Endothelial cell of umbilical vein (primary cell): ENCODE measurements at regions not wholly inside any gene's neighbourhood (a gene's known extent, or its start where the extent isn't known, plus 50 kb on each side); places are given as distances from the start of the nearest gene placed in this dataset.

Source experiments
- BruUV-seq: library from RNA; stranded (reverse); fragments of 400-500 nt; replicated peaks from 2 replicates; lab custom pipeline; 2021; lab: Mats Ljungman, UMichigan
- CTCF ChIA-PET: fragments of 300-600, 350-600 bp; sonication (Branson Sonifier 250); formaldehyde crosslinking; loops from one replicate; lab custom pipeline; 2021; ENCODE audit warnings: antibody characterized with exemption, inconsistent platforms; lab: Charles Lee
- POLR2A ChIA-PET: fragments of 300-600, 350-600 bp; sonication (Branson Sonifier 250); formaldehyde crosslinking; loops from one replicate; lab custom pipeline; 2021; ENCODE audit warnings: antibody characterized with exemption, inconsistent platforms; lab: Charles Lee
- DNase-seq: peaks from one replicate; pipeline ENCODE4 v3.0.0-alpha.2; 2011; ENCODE audit warnings: low read depth, low spot score
- FAIRE-seq: peaks from 2 replicates; lab custom pipeline; 2011; peaks lifted over from hg19 to GRCh38; lab: Jason Lieb, UNC
- H2AFZ ChIP-seq: 2 replicates; pipeline ENCODE4 v1.6.0; 2012; ENCODE audit warnings: low read depth, low read length, control low read depth, inconsistent platforms
- H3K27ac ChIP-seq: 2 replicates; pipeline ENCODE4 v1.5.1; 2011; ENCODE audit warnings: low read depth, mild to moderate bottlenecking, control low read depth, low read length, moderate library complexity; ENCODE audit not compliant: insufficient read depth
- H3K27me3 ChIP-seq, 2 experiments: 2 replicates each; pipeline versions ENCODE4 v1.6.0 to v1.6.1; 2011; ENCODE audit warnings: low read length in 2 of 2, mixed read lengths in 1 of 2; ENCODE audit not compliant: control insufficient read depth in 2 of 2, insufficient read depth in 2 of 2
- H3K36me3 ChIP-seq, 2 experiments: 2 replicates in 1 of 2; 3 replicates in 1 of 2; pipeline ENCODE4 v1.5.1; 2011; ENCODE audit warnings: low read length in 2 of 2, mild to moderate bottlenecking in 1 of 2, moderate library complexity in 1 of 2; ENCODE audit not compliant: control insufficient read depth in 2 of 2, insufficient read depth in 2 of 2; ENCODE audit errors: extremely low read depth in 1 of 2
- H3K4me1 ChIP-seq: 3 replicates; pipeline ENCODE4 v1.5.1; 2011; ENCODE audit warnings: mild to moderate bottlenecking, low read length; ENCODE audit not compliant: control insufficient read depth, insufficient read depth; ENCODE audit errors: extremely low read depth
- H3K4me2 ChIP-seq: 2 replicates; pipeline ENCODE4 v1.6.1; 2011; ENCODE audit warnings: low read length, control low read depth, mixed read lengths; ENCODE audit not compliant: insufficient read depth
- H3K4me3 ChIP-seq, 3 experiments: fragments of 200-600 bp in 1 of 3; sonication (generic), shearing (Covaris generic) in 1 of 3; replicated peaks in 1 of 3; 2 replicates each; pipeline ENCODE4 v1.5.1; 2011 to 2016; ENCODE audit warnings: control low read depth in 3 of 3, low read length in 3 of 3, mild to moderate bottlenecking in 2 of 3, inconsistent platforms in 1 of 3, low read depth in 1 of 3, moderate library complexity in 1 of 3; ENCODE audit not compliant: insufficient read depth in 1 of 3
- H3K79me2 ChIP-seq: 2 replicates; pipeline ENCODE4 v1.6.0; 2012; ENCODE audit warnings: low read length, inconsistent platforms; ENCODE audit not compliant: control insufficient read depth, insufficient read depth
- H3K9ac ChIP-seq: replicated peaks from 2 replicates; pipeline ENCODE3; 2011; ENCODE audit warnings: low read length, control low read depth; ENCODE audit not compliant: insufficient read depth; ENCODE audit errors: extremely low read depth
- H3K9me1 ChIP-seq: replicated peaks from 3 replicates; pipeline ENCODE4 v1.6.0; 2011; ENCODE audit warnings: mild to moderate bottlenecking, low read length; ENCODE audit not compliant: control insufficient read depth, insufficient read depth; ENCODE audit errors: extremely low read depth
- H3K9me3 ChIP-seq: replicated peaks from 2 replicates; pipeline ENCODE4 v1.5.1; 2012; ENCODE audit warnings: low read length, inconsistent platforms; ENCODE audit not compliant: control insufficient read depth, insufficient read depth
- H4K20me1 ChIP-seq: replicated peaks from 2 replicates; pipeline ENCODE3; 2011; ENCODE audit warnings: mild to moderate bottlenecking, low read length; ENCODE audit not compliant: control insufficient read depth, insufficient read depth; ENCODE audit errors: extremely low read depth
- CTCF ChIP-seq, 2 donors: IDR thresholded peaks; 1 replicate in 1 of 2; 2 replicates in 1 of 2; pipeline ENCODE4 v1.5.1; 2011; ENCODE audit warnings: low read length in 2 of 2, mild to moderate bottlenecking in 2 of 2, moderate library complexity in 2 of 2, control low read depth in 1 of 2, inconsistent platforms in 1 of 2, low read depth in 1 of 2; ENCODE audit not compliant: insufficient read depth in 1 of 2; ENCODE audit errors: extremely low read depth in 1 of 2
- EZH2 ChIP-seq: IDR thresholded peaks from 2 replicates; pipeline ENCODE4 v1.6.1; 2012; ENCODE audit warnings: borderline replicate concordance, low read depth, mild to moderate bottlenecking, moderate library complexity, low read length, inconsistent platforms; ENCODE audit not compliant: severe bottlenecking
- FOS ChIP-seq: IDR thresholded peaks from 2 replicates; pipeline ENCODE4 v1.6.1; 2011; ENCODE audit warnings: mild to moderate bottlenecking, low read length, moderate library complexity, borderline replicate concordance; ENCODE audit not compliant: insufficient read depth
- GATA2 ChIP-seq: IDR thresholded peaks from 2 replicates; pipeline ENCODE4 v1.7.0; 2011; ENCODE audit warnings: low read depth, mild to moderate bottlenecking, moderate library complexity, mixed read lengths, low read length; ENCODE audit not compliant: insufficient read length, insufficient read depth
- JUN ChIP-seq: IDR thresholded peaks from 2 replicates; pipeline ENCODE4 v1.6.1; 2011; ENCODE audit warnings: borderline replicate concordance, low read depth; ENCODE audit not compliant: insufficient read length, insufficient read depth
- MAX ChIP-seq: IDR thresholded peaks from 2 replicates; pipeline ENCODE4 v1.6.1; 2011; ENCODE audit not compliant: insufficient read depth, insufficient read length
- MYC ChIP-seq: IDR thresholded peaks from one replicate; pipeline ENCODE4 v1.6.1; 2011; ENCODE audit warnings: mild to moderate bottlenecking, low read depth, low read length
- POLR2A ChIP-seq: IDR thresholded peaks from 2 replicates; pipeline ENCODE4 v1.6.1; 2012; ENCODE audit warnings: low read depth, mild to moderate bottlenecking, control low read depth, low read length
- POLR2AphosphoS5 ChIP-seq: IDR thresholded peaks from 2 replicates; pipeline ENCODE4 v1.6.1; 2012; ENCODE audit warnings: low read depth, mild to moderate bottlenecking, control low read depth, low read length, moderate library complexity; ENCODE audit not compliant: insufficient read depth
- dilution Hi-C: fragments of 300-500 bp; cut with MboI; formaldehyde crosslinking; loops from one replicate; pipeline ENCODE4 v1.15.0; 2019; ENCODE audit warnings: low sequenced_read_pairs; ENCODE audit not compliant: extremely low pct_ligation_motif_present
- intact Hi-C: fragments of 100-400 bp; cut with micrococcal nuclease; formaldehyde crosslinking; loops from one replicate; pipeline ENCODE4 v1.10.0; 2022

GRCh38 chr6:1077478-1078416 lies 234.2 kb upstream of the FOXQ1 start:
- DNase-seq: no peak
- intact Hi-C loops (no loop called here), dilution Hi-C loops (no loop called here)
- Histone ChIP-seq H3K27me3 (no peaks in the 10 kb centered on the region), H3K36me3 (no peaks in the 10 kb centered on the region), H3K4me1 (no peaks in the 10 kb centered on the region), H3K9me3 (no peaks in the 10 kb centered on the region), H3K4me2 (no peak overlapping the region), H3K27ac (no peak overlapping the region), H3K9me1 (no peaks in the 10 kb centered on the region), H2AFZ (no peak overlapping the region), H3K9ac (no peak overlapping the region), H3K4me3 (no peak overlapping the region), H3K79me2 (no peaks in the 10 kb centered on the region), H4K20me1 (no peaks in the 10 kb centered on the region)
- TF ChIP-seq CTCF (IDR thresholded peaks at IDR 0.05; ENCODE audit: extremely low read depth in 1 of 2, insufficient read depth in 1 of 2, low read depth in 1 of 2, low read length in 2 of 2): no peak
- TF ChIP-seq JUN: no peak
- no peak for TF ChIP-seq FOS
- TF ChIP-seq POLR2AphosphoS5: no peak
- TF ChIP-seq POLR2A: no peak
- TF ChIP-seq MYC: no peak
- no peak for TF ChIP-seq GATA2
- no peak for TF ChIP-seq MAX
- no peak for TF ChIP-seq EZH2
- no TSS peak for BruUV-seq
- FAIRE-seq: no peak
- POLR2A ChIA-PET: no interaction called here
- CTCF ChIA-PET: no interaction called here
